GM21825 (cell line): ENCODE measurements at regions not wholly inside any gene's neighbourhood (a gene's known extent, or its start where the extent isn't known, plus 50 kb on each side); places are given as distances from the start of the nearest gene placed in this dataset.

Experiments used
- ATAC-seq: cut with Tn5 transposase; IDR thresholded peaks from one replicate; pipeline ENCODE4 v1.9.1; 2021; ENCODE audit warnings: mild to moderate bottlenecking, moderate library complexity; ENCODE audit not compliant: unreplicated experiment

GRCh38 chr5:40390281-40391149 is 289.2 kb upstream of the PTGER4 start:
- no peak for ATAC-seq

GRCh38 chr5:40389591-40389990 is 290.1 kb upstream of the PTGER4 start:
- ATAC-seq = no peak

DNA sequence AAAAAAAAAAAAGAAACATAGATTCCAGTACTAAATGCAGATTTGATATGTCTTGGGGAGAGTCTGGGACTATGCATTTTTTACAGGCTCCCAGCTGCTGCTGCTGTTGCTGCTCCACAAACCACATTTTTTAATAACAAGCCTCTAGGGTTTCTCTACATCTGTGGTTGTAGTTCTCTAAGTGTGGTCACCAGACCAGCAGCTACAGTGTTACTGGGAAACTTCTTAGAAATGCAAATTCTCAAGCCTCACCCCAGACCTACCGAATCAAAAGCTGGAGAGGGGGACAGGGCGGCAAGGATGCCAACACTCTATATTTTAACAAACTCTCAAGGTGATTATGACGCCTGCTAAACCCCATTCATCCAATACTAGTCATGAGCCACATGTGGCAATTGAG is 293.4 kb upstream of the PTGER4 start:
- peak; percentile 90 for ATAC-seq

DNA sequence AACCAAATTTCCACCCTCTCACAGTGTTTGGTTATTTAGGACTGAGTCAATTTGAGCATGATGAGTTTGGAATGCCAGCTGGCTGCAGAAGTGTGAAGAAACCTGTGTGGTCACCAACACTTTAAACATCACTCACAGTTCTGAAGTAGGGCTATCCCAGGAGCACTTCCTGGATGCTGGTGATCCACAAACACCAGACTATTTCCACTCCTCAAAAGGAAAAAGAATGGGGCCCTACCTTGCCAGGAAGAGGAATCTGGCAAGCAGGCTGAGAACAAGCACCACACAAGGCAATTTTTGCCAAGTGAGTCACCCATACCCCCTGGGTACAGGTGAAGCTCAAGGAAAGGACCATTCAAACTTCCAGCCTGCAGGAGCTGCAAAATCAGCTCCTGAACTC is 294.2 kb upstream of the PTGER4 start:
- ATAC-seq = no peak

DNA sequence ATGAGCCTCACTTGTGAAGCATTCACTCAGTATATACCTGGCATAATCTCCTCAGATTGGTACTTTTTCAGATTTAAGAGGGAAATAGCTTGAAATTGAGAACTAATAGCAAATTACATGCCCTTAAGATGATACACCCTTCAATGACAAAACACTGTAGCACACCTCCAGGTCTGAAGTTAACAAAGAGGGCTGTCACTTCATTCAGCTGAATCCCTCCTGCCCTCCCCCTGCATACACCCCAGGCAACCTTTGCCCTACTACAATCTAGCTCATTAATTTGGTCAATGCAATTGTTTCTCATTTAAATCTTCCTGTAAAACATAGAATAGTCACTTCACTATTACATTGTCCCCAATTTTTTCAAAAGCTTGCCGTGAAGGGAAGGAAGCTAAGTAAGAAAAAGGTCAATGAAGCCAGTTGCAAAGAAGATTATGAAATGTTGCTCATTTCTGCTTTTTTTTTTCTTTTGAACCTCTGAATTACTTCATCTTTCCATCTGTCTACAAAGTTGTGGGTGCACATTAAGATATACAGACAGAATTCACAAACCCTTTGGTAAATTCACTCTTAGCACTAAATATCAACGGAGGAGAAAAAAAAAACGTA is 294.8 kb upstream of the PTGER4 start:
- ATAC-seq = no peak

DNA sequence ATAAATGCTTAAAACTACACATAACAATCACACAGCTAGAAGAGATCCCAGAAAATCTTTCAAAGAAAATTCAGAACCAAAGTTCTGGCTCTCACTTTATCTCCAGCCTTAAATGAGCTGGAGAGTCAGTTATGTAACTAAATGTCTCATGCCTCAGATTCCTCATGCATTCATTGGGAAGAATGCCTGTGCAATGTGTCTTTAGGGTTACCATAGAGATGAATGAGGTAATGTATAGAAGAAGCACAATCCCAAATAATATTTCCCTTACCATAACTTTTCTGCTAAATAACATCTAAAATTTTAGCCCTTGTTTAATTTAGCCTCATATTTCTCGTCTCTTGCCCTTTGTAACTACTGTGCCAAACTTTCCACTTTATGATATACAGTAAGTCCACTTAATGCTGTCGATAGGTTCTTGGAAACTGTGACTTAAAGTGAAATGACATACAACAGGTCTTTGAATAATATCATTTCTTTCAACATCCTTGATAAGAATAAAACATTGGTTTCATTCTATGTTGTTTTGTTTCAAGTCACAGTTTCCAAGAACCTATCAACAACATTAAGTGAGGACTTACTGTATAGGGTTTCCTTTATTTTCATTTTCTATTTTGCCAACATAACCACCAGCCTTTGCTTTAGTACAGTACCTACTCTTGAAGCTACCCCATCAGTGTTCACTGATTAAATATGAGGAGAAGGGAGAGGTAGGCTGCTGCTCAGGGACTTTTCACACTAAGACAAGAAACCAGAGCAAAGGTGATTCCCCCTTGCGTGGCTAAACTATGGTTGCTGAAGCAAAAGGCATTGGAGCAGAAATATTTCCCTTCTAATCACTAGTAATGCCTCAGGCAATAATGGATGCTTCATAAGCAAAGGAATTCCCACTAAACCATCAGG is 295.7 kb upstream of the PTGER4 start:
- ATAC-seq = peak; percentile 29

DNA sequence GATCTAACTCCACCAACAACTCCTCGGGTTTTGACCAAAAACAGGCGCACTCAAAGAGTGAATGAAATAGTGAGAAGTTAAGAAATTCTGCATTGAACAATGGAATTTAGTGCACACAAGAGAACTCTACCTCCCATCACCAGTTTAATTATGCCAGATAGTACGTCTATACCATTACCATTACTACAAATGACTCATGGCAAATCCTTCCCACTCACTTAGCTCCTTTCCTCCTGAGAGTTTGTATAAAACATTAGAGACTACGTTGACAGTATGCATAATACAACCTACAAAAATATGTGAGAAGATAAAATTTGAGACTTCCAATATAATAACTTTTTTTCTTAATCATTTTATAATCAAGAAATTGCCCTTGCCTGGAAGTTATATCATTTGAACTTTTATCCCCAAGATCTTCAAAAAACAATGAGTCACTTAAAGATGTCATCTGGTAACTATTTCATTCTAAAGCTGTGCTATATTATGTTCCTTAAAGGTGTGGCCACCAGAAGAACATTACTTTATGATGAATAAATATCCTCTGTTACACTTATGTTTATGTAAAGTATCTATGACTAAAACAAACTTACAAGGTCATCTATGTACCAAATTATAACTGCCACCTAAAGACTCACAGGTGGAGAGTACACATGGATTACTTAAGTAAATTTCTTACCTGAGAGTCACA is 297.9 kb upstream of the PTGER4 start:
- no peak for ATAC-seq

- ATAC-seq = no peak
Observed at GRCh38 chr5:40381016-40381415, 298.7 kb upstream of the PTGER4 start.

DNA sequence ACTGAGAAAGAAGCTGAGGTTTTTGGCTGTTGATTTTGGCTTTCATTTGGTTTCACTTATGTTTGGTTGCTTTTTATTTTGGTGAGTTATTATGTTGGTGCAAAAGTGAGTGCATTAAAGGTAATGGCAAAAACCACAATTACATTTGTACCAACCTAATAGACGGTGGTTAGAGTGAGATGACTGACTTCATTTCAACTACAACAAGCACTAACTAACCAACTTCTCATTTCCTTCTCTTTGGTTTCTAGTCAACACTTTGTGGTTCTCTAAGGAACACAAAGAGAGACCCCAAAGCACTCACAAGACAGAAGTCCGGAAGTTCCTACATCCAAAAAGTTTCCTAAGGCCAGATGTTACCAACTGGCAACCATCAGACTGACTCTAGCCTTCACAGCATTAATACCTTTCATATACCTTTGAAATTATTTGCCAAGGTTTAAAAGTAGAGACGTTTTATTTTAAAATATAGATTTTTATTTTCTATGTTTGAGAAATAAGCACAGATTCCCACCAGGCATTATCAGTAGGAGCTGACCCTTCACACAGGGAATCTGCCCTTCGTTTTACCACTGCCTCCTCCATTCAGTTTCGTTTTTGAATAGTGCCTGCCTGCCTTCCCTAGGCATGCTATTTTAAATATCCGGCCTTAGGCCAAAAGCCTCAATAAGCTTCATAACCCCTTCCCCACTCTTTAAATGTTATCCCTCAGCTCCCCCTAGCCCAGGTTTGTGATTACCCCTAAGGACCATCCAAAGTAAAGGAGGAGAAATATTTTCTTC is 301.1 kb upstream of the PTGER4 start:
- ATAC-seq = peak; percentile 81

- no peak for ATAC-seq
Observed at GRCh38 chr5:40376566-40376965, 303.1 kb upstream of the PTGER4 start.

- no peak for ATAC-seq
Observed at GRCh38 chr5:40374853-40375252, 304.9 kb upstream of the PTGER4 start.

- ATAC-seq = no peak
Observed at GRCh38 chr5:40368200-40368599, 311.5 kb upstream of the PTGER4 start.

GRCh38 chr5:40367255-40367654 is 312.5 kb upstream of the PTGER4 start:
- ATAC-seq = no peak

- peak; percentile 89 for ATAC-seq
Observed at GRCh38 chr5:40365342-40366330, 314.1 kb upstream of the PTGER4 start.

- no peak for ATAC-seq
Observed at GRCh38 chr5:40364441-40364840, 315.3 kb upstream of the PTGER4 start.

GRCh38 chr5:40361378-40361777 is 318.3 kb upstream of the PTGER4 start:
- ATAC-seq = no peak

DNA sequence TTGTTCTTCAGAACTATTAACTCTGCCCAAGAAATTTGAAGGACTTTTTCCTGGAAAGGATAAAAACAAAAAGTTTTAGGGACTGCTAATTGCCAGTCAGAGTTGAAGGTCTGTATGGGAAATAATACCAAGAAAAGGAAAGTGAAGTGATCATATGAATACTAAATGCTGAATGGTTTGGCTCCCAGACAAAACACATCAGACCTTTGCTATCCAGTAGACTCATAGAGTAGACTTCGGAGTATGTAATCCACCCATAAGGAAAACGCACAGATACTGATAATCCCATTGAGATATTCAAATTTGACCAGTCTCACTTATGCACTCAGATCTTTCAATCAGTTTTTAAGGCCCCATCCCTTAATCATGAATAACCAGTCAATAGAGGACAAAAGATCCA is 319.0 kb upstream of the PTGER4 start:
- no peak for ATAC-seq

GRCh38 chr5:40359832-40360231 is 319.9 kb upstream of the PTGER4 start:
- ATAC-seq = no peak

DNA sequence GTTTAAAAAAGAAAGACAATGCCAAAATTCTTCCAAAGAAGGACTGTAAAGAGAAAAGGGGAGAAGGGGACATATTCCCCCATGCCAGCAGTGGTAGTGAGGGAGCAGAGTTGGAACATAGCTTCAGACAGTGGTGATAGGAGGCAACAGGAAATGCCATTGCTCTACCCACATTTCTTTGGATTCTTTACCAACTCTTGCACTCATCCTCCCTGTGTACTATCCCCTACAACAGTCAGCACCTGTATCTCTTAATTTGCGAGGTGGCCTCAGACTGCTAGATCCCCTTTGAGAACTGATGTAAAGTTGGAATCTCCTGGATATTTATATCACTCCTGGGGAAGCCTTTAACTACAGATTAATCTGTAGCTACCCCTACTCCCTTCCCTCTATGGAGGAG is 320.6 kb upstream of the PTGER4 start:
- no peak for ATAC-seq
